IPS DF 4.7 (cell line): ENCODE measurements at regions not wholly inside any gene's neighbourhood (a gene's known extent, or its start where the extent isn't known, plus 50 kb on each side); places are given as distances from the start of the nearest gene placed in this dataset.
A peak's percentile ranks its signal among the peaks of the same experiment; 100 is the strongest.

Experiments
- DNase-seq: peaks from one replicate; pipeline ENCODE4 v3.0.0-alpha.2; 2013; ENCODE audit warnings: low spot score; ENCODE audit errors: extremely low read depth

DNA sequence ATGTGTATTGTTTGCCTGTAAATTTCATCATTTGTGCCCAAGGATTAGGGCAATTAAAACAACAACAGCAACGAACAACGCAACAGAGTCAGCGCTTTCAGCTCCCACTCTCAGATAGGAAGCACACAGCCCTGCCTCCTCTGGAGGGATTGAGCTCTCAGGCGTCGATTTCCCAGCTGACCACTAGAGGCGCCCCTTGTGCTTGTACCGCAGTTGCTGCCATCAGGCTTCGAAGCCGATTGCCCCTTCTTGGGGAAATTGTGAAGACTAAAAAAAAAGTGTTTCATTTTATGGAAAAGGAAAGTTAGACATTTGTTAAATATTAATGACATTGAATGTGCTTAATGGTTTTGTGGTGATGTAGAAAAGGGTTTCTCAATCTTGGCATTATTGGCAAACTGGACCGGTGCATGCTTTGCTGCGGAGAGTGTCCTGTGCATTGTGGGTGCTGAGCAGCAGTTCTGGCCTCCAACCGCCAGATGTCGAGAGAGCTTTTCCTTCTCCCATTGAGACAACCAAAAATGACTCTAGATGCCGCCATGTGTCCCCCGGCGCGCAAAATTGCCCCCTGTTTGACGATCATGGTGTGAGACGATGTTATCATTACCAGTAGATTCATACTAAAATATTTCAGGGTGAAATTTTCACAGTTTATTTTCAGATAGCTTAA lies 650.4 kb upstream of the RBFOX1 start:
- DNase-seq, result peak; percentile 33

DNA sequence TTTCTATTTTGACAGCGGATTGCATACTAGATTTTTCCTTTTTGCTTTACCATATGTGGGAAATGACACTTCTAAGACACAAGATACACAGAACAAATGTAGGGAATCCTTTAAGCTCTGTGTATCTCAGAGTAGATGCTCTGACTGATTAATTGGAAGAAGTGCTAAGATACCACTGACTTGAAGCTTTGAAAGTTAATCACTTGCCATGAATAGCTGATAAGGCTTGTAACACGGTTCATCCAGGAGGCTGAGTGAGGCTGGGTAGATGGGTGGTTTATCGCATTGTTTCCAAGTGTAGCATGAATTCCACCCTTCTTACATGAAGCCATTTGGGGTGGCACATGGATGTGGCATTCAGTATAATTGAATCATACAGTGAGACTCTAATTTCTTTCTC lies 654.1 kb upstream of the RBFOX1 start:
- no peak for DNase-seq

DNA sequence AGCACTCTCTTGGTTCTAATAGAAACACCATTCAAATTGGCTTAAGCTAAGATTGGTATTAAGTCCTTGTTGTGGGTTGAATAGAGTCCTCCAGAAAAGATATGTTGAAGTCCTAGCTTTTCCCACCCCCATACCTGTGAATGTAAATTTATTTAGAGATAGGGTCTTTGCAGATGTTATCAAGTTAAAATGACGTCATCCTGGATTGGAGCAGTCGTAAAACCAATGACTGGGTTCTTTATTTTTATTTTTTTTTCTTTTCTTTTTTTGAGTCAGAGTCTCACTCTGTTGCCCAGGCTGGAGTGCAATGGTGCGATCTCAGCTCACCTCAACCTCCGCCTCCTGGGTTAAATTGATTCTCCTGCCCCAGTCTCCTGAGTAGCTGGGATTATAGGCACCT lies 658.6 kb upstream of the RBFOX1 start:
- DNase-seq, result no peak

DNA sequence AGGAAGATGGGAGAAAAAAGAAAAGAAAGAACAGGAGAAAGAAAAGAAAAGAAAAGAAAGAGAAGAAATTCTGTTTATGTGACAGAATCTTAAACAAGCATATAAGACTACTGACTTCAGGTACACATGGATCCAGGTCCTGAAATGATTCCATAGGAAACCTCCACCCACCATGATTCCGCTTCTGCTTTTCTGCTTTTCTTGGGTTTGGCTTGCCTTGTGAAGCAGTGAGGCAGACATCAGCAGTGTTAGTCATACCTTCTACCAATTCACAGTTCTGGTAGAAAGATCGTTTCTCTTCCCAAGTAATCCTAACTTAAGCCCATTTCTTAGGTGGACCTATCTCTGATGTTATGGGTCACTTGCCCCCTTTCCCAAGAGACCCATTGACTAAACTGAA lies 660.1 kb upstream of the RBFOX1 start:
- no peak for DNase-seq

DNA sequence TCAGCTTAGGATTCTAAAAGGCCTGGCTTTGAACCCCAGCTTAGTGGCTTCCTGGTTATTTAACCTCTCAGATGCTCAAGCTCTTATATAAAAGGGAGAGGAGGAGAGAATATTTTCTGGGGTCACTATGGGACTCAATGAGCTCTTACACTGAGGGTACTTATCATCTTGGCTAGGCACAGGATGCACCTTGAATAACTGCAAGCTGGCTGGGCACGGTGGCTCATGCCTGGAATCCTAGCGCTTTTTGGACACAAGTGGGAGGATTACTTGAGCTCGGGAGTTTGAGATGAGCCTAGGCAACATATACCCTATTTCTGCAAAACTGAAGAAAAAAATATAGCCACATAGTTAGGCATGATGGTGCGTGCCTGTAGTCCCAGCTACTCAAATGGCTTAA lies 665.3 kb upstream of the RBFOX1 start:
- no peak for DNase-seq

DNA sequence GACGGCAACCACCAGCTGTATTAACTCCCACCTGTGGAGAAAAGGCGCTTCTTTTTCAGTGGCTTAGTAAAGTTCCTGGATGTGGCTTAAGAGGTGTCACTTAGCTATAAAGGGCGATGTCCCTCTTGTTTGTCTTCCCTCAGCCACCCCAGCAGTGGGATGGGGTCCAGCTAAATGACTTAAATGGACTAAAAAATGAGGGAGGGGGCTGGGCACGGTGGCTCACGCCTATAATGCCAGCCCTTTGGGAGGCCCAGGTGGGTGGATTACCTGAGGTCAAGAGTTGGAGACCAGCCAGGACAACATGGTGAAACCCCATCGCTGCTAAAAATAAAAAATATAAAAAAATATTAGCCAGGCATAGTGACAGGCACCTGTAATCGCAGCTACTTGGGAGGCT lies 667.5 kb upstream of the RBFOX1 start:
- DNase-seq, result no peak

DNA sequence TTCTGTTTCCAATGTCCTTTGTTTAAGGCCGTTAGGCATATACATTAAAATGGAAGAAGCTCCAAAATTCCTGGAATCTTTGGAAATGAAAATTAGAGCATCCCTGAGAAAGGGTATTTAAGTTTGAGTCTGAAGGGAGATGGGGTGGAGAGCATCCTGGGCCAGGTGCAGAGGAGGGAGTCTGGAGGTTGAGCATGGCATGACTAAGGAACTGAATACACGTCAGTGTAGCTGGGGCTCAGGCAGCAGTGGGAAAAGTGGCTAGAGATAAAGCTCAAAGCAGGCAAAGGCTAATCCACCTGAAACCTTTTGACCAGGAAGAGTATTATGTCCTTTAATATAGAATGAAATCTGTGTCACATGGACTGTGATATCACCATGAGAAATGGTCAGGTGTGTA lies 669.0 kb upstream of the RBFOX1 start:
- DNase-seq, result no peak

DNA sequence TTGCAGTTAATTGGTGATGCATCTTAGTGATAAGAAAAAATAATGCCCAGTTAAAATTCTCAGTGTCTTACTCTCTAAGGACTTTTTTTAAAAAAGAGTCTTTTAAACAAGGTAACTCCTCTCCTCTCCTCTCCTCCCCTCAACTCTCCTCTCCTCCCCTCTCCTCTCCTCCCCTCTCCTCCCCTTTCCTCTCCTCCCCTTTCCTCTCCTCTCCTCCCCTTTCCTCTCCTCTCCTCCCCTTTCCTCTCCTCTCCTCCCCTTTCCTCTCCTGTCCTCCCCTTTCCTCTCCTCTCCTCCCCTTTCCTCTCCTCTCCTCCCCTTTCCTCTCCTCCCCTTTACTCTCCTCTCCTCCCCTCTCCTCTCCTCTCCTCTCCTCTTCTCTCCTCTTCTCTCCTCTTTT lies 675.9 kb upstream of the RBFOX1 start:
- no peak for DNase-seq

DNA sequence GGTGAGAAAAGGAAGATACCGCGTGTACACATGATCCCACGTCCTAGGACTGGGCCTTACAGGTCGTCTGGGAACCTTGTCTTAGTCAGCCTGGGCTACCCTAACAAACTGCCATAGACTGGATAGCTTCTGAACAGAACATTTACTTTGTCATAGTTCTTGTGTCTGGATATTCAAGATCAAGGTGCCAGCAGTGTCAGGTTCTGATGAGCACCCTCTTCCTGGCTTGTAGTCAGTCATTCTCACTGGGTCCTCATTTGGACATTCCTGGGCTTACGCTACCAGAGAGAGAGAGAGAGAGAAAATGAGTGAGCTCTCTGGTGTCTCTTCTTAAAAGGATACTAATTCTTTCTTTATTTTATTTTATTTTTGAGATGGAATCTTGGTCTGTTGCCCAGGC lies 685.8 kb upstream of the RBFOX1 start:
- DNase-seq, result no peak

DNA sequence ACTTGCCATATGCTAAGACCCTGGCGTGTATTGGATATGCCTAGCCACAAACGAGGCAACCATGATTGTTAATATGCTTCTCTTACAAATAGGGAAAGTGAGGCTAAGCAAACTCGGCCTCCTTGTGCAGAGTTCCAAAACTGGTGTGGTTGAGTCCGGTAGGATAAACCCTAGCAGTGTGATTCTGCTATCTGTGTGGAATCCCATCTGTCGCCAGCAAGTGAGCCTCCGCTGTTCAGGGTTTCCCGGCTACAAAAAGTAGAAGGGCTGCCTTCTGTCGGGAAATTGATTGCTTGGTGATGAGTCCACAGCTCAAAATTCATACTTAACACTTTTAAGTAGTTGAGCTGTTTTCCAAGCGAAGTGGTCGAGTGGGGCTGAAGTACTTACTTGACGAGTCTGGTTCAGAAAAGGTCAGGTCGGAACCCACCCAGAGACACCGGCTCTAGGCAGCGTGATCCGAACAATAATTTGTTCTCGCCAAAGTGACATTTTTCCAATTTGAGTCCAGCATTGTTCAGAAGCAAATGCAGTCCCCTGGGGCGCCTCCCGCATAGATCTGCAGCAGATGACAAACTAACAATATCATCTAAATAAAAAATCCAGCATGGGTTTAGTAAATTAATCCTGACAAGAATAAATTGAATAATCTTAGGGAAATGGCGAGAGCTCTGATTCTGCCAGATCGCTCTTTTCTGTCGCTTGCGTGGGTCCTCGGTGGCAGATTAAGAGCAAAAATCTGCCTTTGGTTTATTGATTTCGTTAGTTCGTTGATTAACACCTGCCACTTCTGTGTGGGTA lies 686.7 kb upstream of the RBFOX1 start:
- DNase-seq, result no peak

DNA sequence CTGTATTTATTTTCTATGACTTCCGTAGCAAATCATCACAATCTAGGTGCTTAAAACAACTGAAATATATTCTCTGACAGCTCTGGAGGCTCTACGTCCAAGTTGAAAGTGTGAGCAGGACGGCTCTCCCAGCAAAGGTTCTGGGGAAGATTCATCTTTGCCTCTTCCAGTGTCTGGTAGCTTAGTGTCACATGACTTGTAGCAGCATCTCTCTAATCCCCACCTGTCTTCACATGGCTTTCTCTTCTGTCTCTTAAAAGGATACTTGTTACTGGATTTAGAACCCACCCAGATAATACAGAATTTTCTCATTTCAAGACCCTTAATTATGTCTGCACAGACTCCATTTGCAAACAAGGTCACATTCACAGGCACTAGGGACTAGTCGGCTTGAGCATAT lies 687.7 kb upstream of the RBFOX1 start:
- DNase-seq, result no peak

DNA sequence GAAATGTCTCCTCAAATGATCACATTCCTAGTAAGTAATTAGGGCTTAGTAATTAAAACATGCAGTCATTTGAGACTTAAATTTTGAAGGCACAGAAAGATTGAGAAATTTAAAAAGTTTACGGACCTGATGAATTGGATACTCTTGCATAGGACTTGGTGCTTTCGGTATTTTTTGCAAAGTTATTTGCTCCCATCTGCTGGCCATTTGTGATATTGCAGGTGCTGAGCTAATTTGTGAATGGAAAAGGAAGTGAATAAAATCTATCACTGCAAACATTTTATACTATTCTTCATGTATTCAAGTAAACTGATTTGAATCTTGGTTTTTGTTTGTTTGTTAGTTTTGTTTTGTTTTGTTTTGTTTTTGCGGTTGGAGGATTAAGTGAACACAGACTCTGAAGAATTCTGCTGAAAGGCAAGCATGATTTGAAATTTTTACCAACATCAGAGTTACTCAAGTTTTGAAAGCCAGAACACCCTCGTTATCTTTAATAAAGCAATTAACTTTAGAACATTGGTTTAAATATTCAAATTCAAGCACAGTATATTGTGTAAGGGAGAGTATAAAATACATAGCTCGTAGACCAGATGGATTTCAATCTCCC lies 689.5 kb upstream of the RBFOX1 start:
- no peak for DNase-seq

DNA sequence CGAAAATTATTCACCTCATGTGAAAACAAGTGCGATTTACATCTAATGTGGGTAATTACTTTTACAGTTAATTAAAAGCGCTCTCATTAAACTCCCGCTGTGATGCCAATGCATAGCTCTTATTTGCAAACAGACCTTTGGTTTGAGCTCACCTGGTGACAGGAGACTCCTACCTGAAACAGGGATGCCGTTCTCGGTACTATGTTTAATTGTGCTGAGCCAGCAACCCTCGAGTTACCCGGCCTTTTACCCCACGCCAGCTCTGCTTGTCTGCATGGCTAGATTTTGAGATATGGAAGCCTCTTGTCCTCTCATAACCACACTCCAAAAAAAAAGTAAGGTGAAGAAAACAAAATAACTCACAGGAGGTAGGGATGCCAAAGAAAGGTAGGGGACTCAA lies 690.4 kb upstream of the RBFOX1 start:
- DNase-seq, result no peak

DNA sequence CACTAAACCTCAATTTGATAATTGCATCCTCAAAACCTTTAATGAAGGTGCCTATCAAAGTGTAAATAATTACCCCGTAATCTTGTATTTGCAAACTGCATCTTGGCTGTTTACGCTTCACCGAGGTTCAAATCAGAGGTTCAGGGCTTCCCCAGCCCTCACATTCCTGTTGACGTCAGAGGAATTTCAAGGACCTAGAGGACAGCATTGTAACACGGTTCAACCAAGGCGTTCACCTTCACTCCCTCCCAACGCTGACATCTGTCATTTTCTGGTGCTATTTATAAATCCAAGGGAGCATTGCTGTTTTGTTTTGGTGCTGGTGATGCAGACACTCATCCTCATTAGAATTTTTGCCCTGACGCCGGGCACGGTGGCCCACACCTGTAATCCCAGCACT lies 691.6 kb upstream of the RBFOX1 start:
- no peak for DNase-seq

DNA sequence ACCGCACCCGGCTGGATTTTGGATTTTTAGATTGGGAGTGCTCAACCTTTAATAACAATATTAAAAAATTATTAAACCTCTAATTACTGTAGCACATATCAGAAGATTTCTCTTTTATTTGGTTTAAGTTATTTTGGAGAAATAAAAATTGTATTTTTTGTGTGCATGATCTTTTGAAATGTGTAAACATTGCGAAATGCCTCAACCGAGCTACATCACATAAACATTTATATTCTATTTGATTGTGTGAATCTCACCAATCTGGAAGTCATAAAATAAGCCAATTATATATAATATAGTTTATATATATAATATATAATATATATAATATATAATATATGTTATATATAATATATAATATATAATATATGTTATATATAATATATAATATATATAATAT lies 696.2 kb upstream of the RBFOX1 start:
- DNase-seq, result no peak

DNA sequence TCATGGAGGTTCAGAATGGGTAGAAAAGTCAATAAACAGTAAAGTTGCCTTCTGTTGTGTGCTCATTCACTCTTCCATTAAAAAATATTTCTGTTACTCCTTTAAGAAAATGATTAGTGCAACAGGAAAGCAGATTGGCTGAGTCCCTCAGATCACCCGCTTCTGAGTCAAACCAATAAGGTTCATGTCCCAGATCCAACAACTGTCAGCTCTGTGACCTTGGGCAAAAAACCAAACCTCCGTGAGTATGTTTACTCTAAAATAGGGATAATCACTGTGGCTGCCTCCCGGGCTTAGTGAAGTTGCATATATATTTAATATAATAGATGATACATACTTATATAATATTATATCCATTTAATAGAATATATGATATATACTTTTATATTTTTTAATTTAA lies 698.5 kb upstream of the RBFOX1 start:
- no peak for DNase-seq

DNA sequence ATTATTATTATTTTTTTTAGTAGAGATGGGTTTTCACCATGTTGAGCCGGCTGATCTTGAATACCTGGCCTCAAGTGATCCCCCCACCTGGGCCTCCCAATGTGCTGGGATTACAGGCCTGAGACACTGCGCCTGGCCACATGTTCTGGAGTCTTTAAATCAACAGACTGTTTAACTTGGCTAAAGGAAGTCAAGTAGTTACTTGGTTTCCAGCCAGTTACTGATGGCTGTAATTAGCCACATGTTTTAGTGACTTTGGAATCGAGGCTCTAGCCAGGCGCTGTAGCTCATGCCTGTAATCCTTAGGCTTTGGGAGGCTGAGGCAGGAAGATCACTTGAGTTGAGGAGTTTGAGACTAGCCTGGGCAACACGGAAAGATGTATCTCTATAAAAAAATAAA lies 699.2 kb upstream of the RBFOX1 start:
- no peak for DNase-seq

DNA sequence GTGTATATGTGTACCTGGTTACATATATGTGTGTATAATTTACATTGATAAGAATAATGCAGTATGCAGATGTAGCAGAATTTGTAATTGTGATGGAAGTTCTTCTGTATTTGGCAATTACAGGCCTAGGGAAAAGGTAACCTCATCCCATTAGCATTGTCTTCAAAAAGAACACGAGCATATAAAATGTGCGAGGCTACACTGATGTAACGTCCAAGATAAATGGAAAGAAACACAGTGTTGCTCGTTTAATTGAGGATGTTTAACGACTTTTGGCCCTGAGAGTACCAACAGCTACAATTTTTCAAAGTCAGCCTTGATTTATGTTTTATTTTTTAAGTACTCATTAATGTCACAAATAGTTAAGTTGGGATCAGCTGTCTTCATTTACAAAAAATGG lies 703.5 kb upstream of the RBFOX1 start:
- DNase-seq, result no peak

DNA sequence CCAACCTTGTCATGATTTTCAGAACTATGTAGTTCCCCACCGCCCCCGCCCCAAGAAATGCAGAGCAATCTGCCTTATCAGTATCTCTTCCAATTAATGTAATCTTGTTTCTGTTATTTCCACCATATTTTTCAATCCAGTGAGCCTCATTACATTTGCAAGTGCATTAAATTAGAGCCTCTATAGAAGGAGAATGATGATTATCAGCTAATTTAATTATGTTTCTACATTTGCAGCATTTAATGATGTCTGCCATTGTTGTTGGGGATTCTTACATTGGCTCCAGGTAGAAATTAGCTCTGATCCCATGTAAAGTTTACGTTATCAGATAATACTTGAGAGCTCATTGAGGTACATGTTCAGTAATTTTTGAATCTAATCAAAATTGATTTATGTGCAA lies 707.0 kb upstream of the RBFOX1 start:
- no peak for DNase-seq

DNA sequence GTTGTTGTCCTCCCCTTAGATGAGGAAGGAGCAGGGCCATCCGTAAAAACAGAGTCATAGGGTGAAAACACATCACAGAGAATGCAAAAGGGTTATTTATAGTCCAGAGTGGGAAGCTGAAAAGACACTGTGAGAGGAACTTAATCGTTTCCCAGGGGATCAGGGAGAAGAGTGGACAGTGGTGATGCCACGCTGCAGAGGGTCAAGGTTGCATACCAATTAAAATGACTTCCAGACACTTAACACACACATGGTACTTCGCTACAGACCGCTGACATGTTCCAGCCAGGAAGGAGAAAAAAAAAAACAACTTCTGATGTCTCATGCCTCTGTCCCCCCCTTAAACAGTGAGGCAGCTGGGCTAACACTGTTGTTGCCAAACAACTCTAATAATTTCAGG lies 713.8 kb upstream of the RBFOX1 start:
- no peak for DNase-seq

DNA sequence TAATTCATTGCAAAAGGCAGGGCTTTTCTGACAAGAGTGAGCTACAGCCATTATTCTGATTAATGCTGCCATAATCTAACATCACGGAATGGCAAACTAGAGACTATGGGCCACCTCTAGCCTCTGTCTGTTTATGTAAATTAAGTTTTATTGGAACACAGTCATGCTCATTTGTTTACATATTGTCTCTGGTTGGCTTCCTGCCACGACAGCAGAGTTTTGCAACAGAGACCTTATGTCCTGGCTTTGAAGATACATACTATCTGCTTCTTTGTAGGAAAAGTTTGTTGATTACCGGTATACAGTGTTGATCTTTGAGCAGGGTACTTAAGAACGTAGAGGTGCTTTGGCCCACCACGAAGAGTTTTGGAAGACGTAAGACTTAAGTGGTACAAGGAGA lies 715.9 kb upstream of the RBFOX1 start:
- DNase-seq, result no peak

DNA sequence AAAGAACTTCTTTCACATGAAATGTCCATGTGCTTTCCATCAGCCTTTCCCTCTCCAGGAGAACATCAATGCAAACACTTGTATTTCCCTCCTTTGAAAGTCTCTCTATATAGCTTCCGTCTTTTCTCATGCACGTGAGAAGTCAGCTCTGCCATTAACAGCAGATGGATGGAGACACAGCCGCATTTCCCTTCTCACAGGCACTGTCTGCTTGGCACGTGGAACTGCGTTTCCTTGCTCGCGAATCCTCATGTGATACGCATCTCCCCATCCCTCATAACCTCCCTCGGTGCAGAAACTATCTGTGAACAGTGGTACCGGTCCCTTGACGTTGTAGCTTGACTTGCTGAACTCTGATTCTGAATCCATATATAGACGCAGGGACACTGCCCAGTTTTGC lies 717.0 kb upstream of the RBFOX1 start:
- DNase-seq, result no peak

DNA sequence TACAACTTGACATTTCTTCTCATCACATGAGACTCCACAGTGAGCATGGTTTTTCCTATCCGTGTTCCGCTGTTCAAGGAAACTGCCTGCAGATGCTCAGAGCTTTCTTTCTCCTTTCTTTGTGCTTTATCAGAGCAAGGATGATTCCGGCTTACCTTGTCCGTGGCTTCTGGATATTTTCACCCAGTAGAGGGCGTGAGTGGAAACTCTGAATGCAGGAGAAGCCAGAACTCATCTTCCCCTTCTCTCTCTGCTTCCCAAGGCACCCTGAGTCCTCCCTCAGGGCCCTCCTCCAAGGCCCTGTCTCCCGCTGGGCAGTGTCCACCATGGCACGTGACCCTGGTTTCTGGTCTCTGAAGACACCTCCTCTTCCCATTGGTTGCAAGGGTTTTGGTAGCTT lies 721.1 kb upstream of the RBFOX1 start:
- no peak for DNase-seq
